ENCODE measurements at regions not wholly inside any gene's neighbourhood (a gene's known extent, or its start where the extent isn't known, plus 50 kb on each side); places are given as distances from the start of the nearest gene placed in this dataset.
"Not testable (repeated sequence)": the region's sequence is repeated elsewhere in the genome, so short reads cannot be mapped to it uniquely, and the experiment has no call there.

GRCh38 chr2:207417301-207417718, 112.5 kb upstream of the CREB1 start:
- Histone ChIP-seq H3K27ac (no peak overlapping the region), H3K27me3 (no peaks in the 10 kb centered on the region), H3K4me3 (no peak overlapping the region), H3K4me1 (no peaks in the 10 kb centered on the region), H3K36me3 (no peaks in the 10 kb centered on the region), H3K9me3 (replicated peaks) (no peaks in the 10 kb centered on the region)
- no peak for DNase-seq

- Histone ChIP-seq H3K27ac (no peak overlapping the region), H3K27me3 (no peaks in the 10 kb centered on the region), H3K4me3 (no peak overlapping the region), H3K36me3 (no peaks in the 10 kb centered on the region), H3K9me3 (replicated peaks) (0 out of 2 replicates have a peak, but pooled peaks cover 3% of the 10 kb centered on the region), H3K4me1 (no peaks in the 10 kb centered on the region)
- DNase-seq: no peak
Measured at GRCh38 chr2:207418419-207418818, 111.3 kb upstream of the CREB1 start.

- Histone ChIP-seq H3K4me3 (no peak overlapping the region), H3K36me3 (no peaks in the 10 kb centered on the region), H3K4me1 (peaks cover 3% of the 10 kb centered on the region; the same call in 1 of the 2 replicates), H3K27me3 (no peaks in the 10 kb centered on the region), H3K27ac (no peak overlapping the region), H3K9me3 (replicated peaks) (0 out of 2 replicates have a peak, but pooled peaks cover 3% of the 10 kb centered on the region)
- DNase-seq: no peak
Measured at GRCh38 chr2:207419331-207419730, 110.4 kb upstream of the CREB1 start.

GRCh38 chr2:207421671-207422070, 108.1 kb upstream of the CREB1 start:
- Histone ChIP-seq H3K36me3 (no peaks in the 10 kb centered on the region), H3K27me3 (no peaks in the 10 kb centered on the region), H3K4me1 (peaks cover 8% of the 10 kb centered on the region), H3K27ac (no peak overlapping the region), H3K4me3 (no peak overlapping the region), H3K9me3 (replicated peaks) (0 out of 2 replicates have a peak, but pooled peaks cover 3% of the 10 kb centered on the region)
- DNase-seq: no peak

GRCh38 chr2:207422380-207422779, 107.4 kb upstream of the CREB1 start:
- Histone ChIP-seq H3K9me3 (replicated peaks) (0 out of 2 replicates have a peak, but pooled peaks cover 3% of the 10 kb centered on the region), H3K27ac (no peak overlapping the region), H3K36me3 (no peaks in the 10 kb centered on the region), H3K4me1 (peaks cover 8% of the 10 kb centered on the region), H3K4me3 (no peak overlapping the region), H3K27me3 (no peaks in the 10 kb centered on the region)
- DNase-seq: no peak

GRCh38 chr2:207423886-207424285, 105.9 kb upstream of the CREB1 start:
- Histone ChIP-seq H3K9me3 (replicated peaks) (0 out of 2 replicates have a peak, but pooled peaks cover 3% of the 10 kb centered on the region), H3K36me3 (no peaks in the 10 kb centered on the region), H3K4me1 (peaks cover 8% of the 10 kb centered on the region), H3K27ac (peak overlapping the region; percentile 43), H3K27me3 (no peaks in the 10 kb centered on the region), H3K4me3 (no peak overlapping the region)
- DNase-seq: peak; percentile 61 to 74

- Histone ChIP-seq H3K4me1 (peaks cover 8% of the 10 kb centered on the region), H3K27me3 (no peaks in the 10 kb centered on the region), H3K36me3 (no peaks in the 10 kb centered on the region), H3K9me3 (replicated peaks) (0 out of 2 replicates have a peak, but pooled peaks cover under 1% of the 10 kb centered on the region), H3K27ac (no peak overlapping the region), H3K4me3 (no peak overlapping the region)
- no peak for DNase-seq
Measured at GRCh38 chr2:207427986-207428385, 101.8 kb upstream of the CREB1 start.

- H3K9me3 ChIP-seq (replicated peaks): no peaks in the 10 kb centered on the region
- H3K36me3 ChIP-seq: no peaks in the 10 kb centered on the region
- peaks cover 8% of the 10 kb centered on the region for H3K4me1 ChIP-seq
- no peak overlapping the region for H3K27ac ChIP-seq
- no peak overlapping the region for H3K4me3 ChIP-seq
- DNase-seq: no peak
- no peaks in the 10 kb centered on the region for H3K27me3 ChIP-seq
Measured at GRCh38 chr2:207428573-207428972, 101.2 kb upstream of the CREB1 start.

- no peak overlapping the region for H3K4me3 ChIP-seq
- no peaks in the 10 kb centered on the region for H3K36me3 ChIP-seq
- DNase-seq: no peak
- no peak overlapping the region for H3K27ac ChIP-seq
- H3K4me1 ChIP-seq: no peaks in the 10 kb centered on the region
- no peaks in the 10 kb centered on the region for H3K27me3 ChIP-seq
- no peaks in the 10 kb centered on the region for H3K9me3 ChIP-seq (replicated peaks)
Measured at GRCh38 chr2:207432453-207432852, 97.3 kb upstream of the CREB1 start.

- H3K27me3 ChIP-seq: no peaks in the 10 kb centered on the region
- H3K27ac ChIP-seq: no peak overlapping the region
- H3K36me3 ChIP-seq: no peaks in the 10 kb centered on the region
- H3K4me3 ChIP-seq: no peak overlapping the region
- no peaks in the 10 kb centered on the region for H3K4me1 ChIP-seq
- DNase-seq: no peak
- H3K9me3 ChIP-seq (replicated peaks): no peaks in the 10 kb centered on the region
Measured at GRCh38 chr2:207434306-207434705, 95.5 kb upstream of the CREB1 start.

GRCh38 chr2:207434899-207435465, 94.8 kb upstream of the CREB1 start:
- no peak for DNase-seq
- Histone ChIP-seq H3K27ac (no peak overlapping the region), H3K4me3 (no peak overlapping the region), H3K9me3 (replicated peaks) (no peaks in the 10 kb centered on the region), H3K27me3 (no peaks in the 10 kb centered on the region), H3K36me3 (no peaks in the 10 kb centered on the region), H3K4me1 (no peaks in the 10 kb centered on the region)

GRCh38 chr2:207437136-207437523, 92.6 kb upstream of the CREB1 start:
- no peak for DNase-seq
- Histone ChIP-seq H3K4me1 (no peaks in the 10 kb centered on the region), H3K36me3 (no peaks in the 10 kb centered on the region), H3K27me3 (no peaks in the 10 kb centered on the region), H3K9me3 (replicated peaks) (no peaks in the 10 kb centered on the region), H3K4me3 (no peak overlapping the region), H3K27ac (no peak overlapping the region)

GRCh38 chr2:207437524-207438143, 92.1 kb upstream of the CREB1 start:
- Histone ChIP-seq H3K4me3 (no peak overlapping the region), H3K27ac (no peak overlapping the region), H3K27me3 (no peaks in the 10 kb centered on the region), H3K9me3 (replicated peaks) (no peaks in the 10 kb centered on the region), H3K4me1 (no peaks in the 10 kb centered on the region), H3K36me3 (no peaks in the 10 kb centered on the region)
- no peak for DNase-seq

GRCh38 chr2:207438414-207439126, 91.2 kb upstream of the CREB1 start:
- Histone ChIP-seq H3K27ac (no peak overlapping the region), H3K36me3 (no peaks in the 10 kb centered on the region), H3K27me3 (no peaks in the 10 kb centered on the region), H3K9me3 (replicated peaks) (no peaks in the 10 kb centered on the region), H3K4me1 (no peaks in the 10 kb centered on the region), H3K4me3 (no peak overlapping the region)
- DNase-seq: no peak

- H3K36me3 ChIP-seq; DNase-seq; H3K4me1 ChIP-seq; H3K27ac ChIP-seq; H3K9me3 ChIP-seq (replicated peaks); H3K27me3 ChIP-seq; H3K4me3 ChIP-seq: not testable (repeated sequence)
Measured at GRCh38 chr2:207439881-207440280, 89.9 kb upstream of the CREB1 start.
